ENCODE measurements at regions not wholly inside any gene's neighbourhood (a gene's known extent, or its start where the extent isn't known, plus 50 kb on each side); places are given as distances from the start of the nearest gene placed in this dataset.

GRCh38 chr9:7930613-7931012 lies 131.0 kb upstream of the DMAC1 start:
- no peaks in the 10 kb centered on the region for H4K20me1 ChIP-seq (ENCODE audit: low read depth)
- Mint-ChIP-seq H3K27me3 (ENCODE audit: insufficient read depth, low read depth) (no peaks in the 10 kb centered on the region), H3K36me3 (no peaks in the 10 kb centered on the region), H3K27ac (no peak overlapping the region), H3K9me3 (no peaks in the 10 kb centered on the region), H3K4me1 (peaks cover 4% of the 10 kb centered on the region), H3K4me3 (no peak overlapping the region)
- H3K4me2 ChIP-seq = no peak overlapping the region
- no peak overlapping the region for H3K9ac ChIP-seq
- no peaks in the 10 kb centered on the region for H3K9me3 ChIP-seq (ENCODE audit: low read depth)
- H3K4me1 ChIP-seq = no peaks in the 10 kb centered on the region
- no peak for TF ChIP-seq CTCF (IDR thresholded peaks at IDR 0.05)
- TF ChIP-seq EZH2phosphoT487 (IDR thresholded peaks at IDR 0.05) = no peak
- no peak for TF ChIP-seq EZH2 (IDR thresholded peaks at IDR 0.05)
- no peaks in the 10 kb centered on the region for H3K79me2 ChIP-seq (ENCODE audit: low read depth)
- DNase-seq (ENCODE audit: low spot score) = no peak
- no peaks in the 10 kb centered on the region for H3K36me3 ChIP-seq
- no peak overlapping the region for H2AFZ ChIP-seq (replicated peaks)
- no peak overlapping the region for H3K27ac ChIP-seq
- H3F3A ChIP-seq (ENCODE audit: low read depth) = no peaks in the 10 kb centered on the region
- no peak overlapping the region for H3K4me3 ChIP-seq
- H3K27me3 ChIP-seq = no peaks in the 10 kb centered on the region

DNA sequence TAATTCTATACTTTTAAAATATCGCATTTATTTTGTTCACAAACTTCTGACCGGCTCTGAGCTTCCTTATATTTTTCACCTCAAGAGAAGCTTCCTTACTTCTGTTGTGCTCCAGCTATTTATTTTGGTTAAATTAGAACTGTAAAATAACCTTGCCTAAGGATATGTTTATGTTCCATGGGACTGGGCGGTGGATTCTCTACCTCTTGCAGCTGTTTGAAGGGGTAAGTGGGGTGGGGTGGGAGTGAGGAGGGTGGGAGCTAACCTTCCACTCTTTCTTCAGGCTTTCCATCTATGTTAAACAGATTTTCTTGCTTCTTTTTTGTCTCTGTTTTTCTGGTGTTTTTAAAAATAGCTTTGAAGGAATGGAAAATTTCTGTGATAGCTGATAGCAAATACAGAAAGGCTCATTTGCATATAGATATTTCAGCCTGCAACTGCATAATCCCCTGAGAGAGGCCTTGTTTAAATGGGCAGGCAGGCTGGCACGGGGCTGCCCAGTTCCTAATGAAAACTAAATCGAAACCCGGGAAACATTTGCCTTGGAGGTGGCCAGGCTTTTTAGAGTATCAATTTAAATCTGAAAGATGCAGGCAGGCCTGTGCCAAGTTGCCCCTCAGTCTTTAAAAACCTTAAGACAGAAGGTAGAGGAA lies 122.1 kb upstream of the DMAC1 start:
- Histone ChIP-seq H3K27ac (no peak overlapping the region), H3K36me3 (no peaks in the 10 kb centered on the region), H2AFZ (replicated peaks) (no peak overlapping the region), H4K20me1 (ENCODE audit: low read depth) (no peaks in the 10 kb centered on the region), H3K4me1 (no peaks in the 10 kb centered on the region), H3K9me3 (ENCODE audit: low read depth) (no peaks in the 10 kb centered on the region), H3K9ac (no peak overlapping the region), H3K79me2 (ENCODE audit: low read depth) (no peaks in the 10 kb centered on the region), H3K4me3 (no peak overlapping the region), H3F3A (ENCODE audit: low read depth) (no peaks in the 10 kb centered on the region), H3K27me3 (no peaks in the 10 kb centered on the region), H3K4me2 (no peak overlapping the region)
- no peaks in the 10 kb centered on the region for H3K9me3 Mint-ChIP-seq
- H3K27me3 Mint-ChIP-seq (ENCODE audit: insufficient read depth, low read depth) = peaks cover 4% of the 10 kb centered on the region
- H3K36me3 Mint-ChIP-seq = no peaks in the 10 kb centered on the region
- no peak overlapping the region for H3K4me3 Mint-ChIP-seq
- no peak for TF ChIP-seq EZH2 (IDR thresholded peaks at IDR 0.05)
- no peak for TF ChIP-seq EZH2phosphoT487 (IDR thresholded peaks at IDR 0.05)
- TF ChIP-seq CTCF (IDR thresholded peaks at IDR 0.05) = no peak
- DNase-seq (ENCODE audit: low spot score) = no peak
- H3K27ac Mint-ChIP-seq = no peak overlapping the region
- peaks cover 6% of the 10 kb centered on the region for H3K4me1 Mint-ChIP-seq

DNA sequence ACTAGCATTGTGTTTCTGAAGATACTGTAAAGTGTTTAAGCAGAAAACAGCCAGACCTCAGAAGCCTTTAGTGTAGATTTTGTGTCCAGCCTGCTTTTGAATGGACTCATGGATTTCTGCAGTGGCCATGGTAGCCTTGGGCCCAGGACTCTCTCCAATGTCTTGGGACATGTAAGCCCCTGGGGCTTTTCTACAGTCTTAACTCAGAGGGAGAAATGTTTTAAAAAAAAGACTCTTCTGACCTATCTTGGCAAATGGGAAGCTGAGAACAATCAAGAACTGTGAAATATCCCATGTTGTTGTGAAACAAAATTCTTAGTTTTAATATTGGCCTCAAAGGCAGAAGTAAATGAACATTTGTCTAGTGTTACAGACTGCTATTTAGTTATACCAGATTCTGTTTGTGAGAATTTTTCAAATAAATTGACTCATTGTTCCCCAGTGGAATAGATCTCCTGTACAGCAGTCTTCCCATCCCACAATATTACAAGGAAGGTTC lies 112.5 kb upstream of the DMAC1 start:
- no peaks in the 10 kb centered on the region for H3F3A ChIP-seq (ENCODE audit: low read depth)
- no peak for TF ChIP-seq CTCF (IDR thresholded peaks at IDR 0.05)
- TF ChIP-seq EZH2 (IDR thresholded peaks at IDR 0.05) = no peak
- no peak for TF ChIP-seq EZH2phosphoT487 (IDR thresholded peaks at IDR 0.05)
- H3K4me3 ChIP-seq = no peak overlapping the region
- Mint-ChIP-seq H3K27me3 (ENCODE audit: insufficient read depth, low read depth) (no peaks in the 10 kb centered on the region), H3K27ac (no peak overlapping the region), H3K36me3 (no peaks in the 10 kb centered on the region), H3K4me3 (no peak overlapping the region), H3K4me1 (peaks cover 4% of the 10 kb centered on the region), H3K9me3 (no peaks in the 10 kb centered on the region)
- H3K27me3 ChIP-seq = no peaks in the 10 kb centered on the region
- no peaks in the 10 kb centered on the region for H3K9me3 ChIP-seq (ENCODE audit: low read depth)
- no peaks in the 10 kb centered on the region for H3K36me3 ChIP-seq
- no peaks in the 10 kb centered on the region for H3K79me2 ChIP-seq (ENCODE audit: low read depth)
- H3K9ac ChIP-seq = no peak overlapping the region
- H3K27ac ChIP-seq = no peak overlapping the region
- DNase-seq (ENCODE audit: low spot score) = no peak
- no peak overlapping the region for H2AFZ ChIP-seq (replicated peaks)
- no peaks in the 10 kb centered on the region for H4K20me1 ChIP-seq (ENCODE audit: low read depth)
- no peak overlapping the region for H3K4me2 ChIP-seq
- H3K4me1 ChIP-seq = peaks cover 5% of the 10 kb centered on the region
